SK-N-SH (cell line): ENCODE measurements at regions not wholly inside any gene's neighbourhood (a gene's known extent, or its start where the extent isn't known, plus 50 kb on each side); places are given as distances from the start of the nearest gene placed in this dataset.

Experiments used
- CTCF ChIA-PET: fragments of 300-600, 350-600 bp; formaldehyde crosslinking; extraction: SDS; loops from one replicate; lab custom pipeline; 2021; lab: Yijun Ruan, JAX
- POLR2A ChIA-PET: fragments of 350-600 bp; sonication (Branson Sonifier 250); formaldehyde crosslinking; extraction: SDS; loops from one replicate; lab custom pipeline; 2020; ENCODE audit warnings: antibody characterized with exemption, inconsistent platforms; lab: Yijun Ruan, JAX
- DNase-seq: peaks from one replicate; pipeline ENCODE4 v3.0.0; 2012
- H2AFZ ChIP-seq: fragments of 200-600 bp; sonication (generic); 2 replicates; pipeline ENCODE4 v1.8.1; 2016; ENCODE audit warnings: antibody characterized with exemption, mild to moderate bottlenecking, low read depth
- H3F3A ChIP-seq: fragments of 200-600 bp; sonication (generic); replicated peaks from 2 replicates; pipeline ENCODE3; 2016; ENCODE audit warnings: antibody characterized with exemption, mild to moderate bottlenecking; ENCODE audit not compliant: insufficient read depth
- H3K27ac ChIP-seq, 2 experiments: fragments of 200-500 bp in 1 of 2; fragments of 200-600 bp in 1 of 2; sonication (Bioruptor generic) in 1 of 2; sonication (generic), shearing (Covaris generic) in 1 of 2; 2 replicates each; pipeline versions ENCODE4 v1.5.1 to v1.6.1; 2014 to 2016; ENCODE audit warnings: low read depth in 2 of 2, inconsistent platforms in 1 of 2, low read length in 1 of 2, mild to moderate bottlenecking in 1 of 2, mixed read lengths in 1 of 2
- H3K27me3 ChIP-seq: fragments of 200-600 bp; sonication (generic), shearing (Covaris generic); 2 replicates; pipeline ENCODE4 v1.6.1; 2016; ENCODE audit warnings: mixed run types; ENCODE audit not compliant: insufficient read depth
- H3K36me3 ChIP-seq, 2 experiments: fragments of 200-500 bp in 1 of 2; fragments of 200-600 bp in 1 of 2; sonication (Bioruptor generic) in 1 of 2; sonication (generic) in 1 of 2; replicated peaks in 1 of 2; 2 replicates each; pipeline versions ENCODE3 to v1.5.1; 2014 to 2016; ENCODE audit warnings: low read length in 1 of 2, mild to moderate bottlenecking in 1 of 2; ENCODE audit not compliant: insufficient read depth in 2 of 2, control insufficient read depth in 1 of 2
- H3K4me1 ChIP-seq, 2 experiments: fragments of 200-500 bp in 1 of 2; fragments of 200-600 bp in 1 of 2; sonication (Bioruptor generic) in 1 of 2; sonication (generic), shearing (Covaris generic) in 1 of 2; 2 replicates each; pipeline versions ENCODE4 v1.5.1 to v1.6.1; 2014 to 2016; ENCODE audit warnings: low read depth in 1 of 2, low read length in 1 of 2, mixed run types in 1 of 2; ENCODE audit not compliant: insufficient read depth in 2 of 2, control insufficient read depth in 1 of 2
- H3K4me2 ChIP-seq: fragments of 200-600 bp; sonication (generic), shearing (Covaris generic); 2 replicates; pipeline ENCODE4 v1.6.1; 2017; ENCODE audit warnings: mixed run types
- H3K4me3 ChIP-seq, 2 experiments: fragments of 200-500 bp in 1 of 2; fragments of 200-600 bp in 1 of 2; sonication (Bioruptor generic) in 1 of 2; sonication (generic), shearing (Covaris generic) in 1 of 2; 2 replicates each; pipeline versions ENCODE4 v1.5.1 to v1.8.1; 2014 to 2016; ENCODE audit warnings: low read depth in 2 of 2, inconsistent platforms in 1 of 2, low read length in 1 of 2, mild to moderate bottlenecking in 1 of 2, mixed read lengths in 1 of 2, moderate library complexity in 1 of 2
- H3K79me2 ChIP-seq: fragments of 200-600 bp; sonication (generic); 2 replicates; pipeline ENCODE4 v1.8.1; 2017; ENCODE audit warnings: mild to moderate bottlenecking; ENCODE audit not compliant: insufficient read depth
- H3K9ac ChIP-seq: fragments of 200-600 bp; sonication (generic); 2 replicates; pipeline ENCODE4 v1.6.1; 2017; ENCODE audit warnings: mixed run types
- H3K9me2 ChIP-seq: fragments of 200-600 bp; sonication (generic); 2 replicates; pipeline ENCODE4 v1.6.1; 2017; ENCODE audit warnings: mixed run types
- H3K9me3 ChIP-seq: fragments of 200-600 bp; sonication (generic); 2 replicates; pipeline ENCODE4 v1.6.1; 2017; ENCODE audit warnings: mixed run types, mild to moderate bottlenecking, moderate library complexity
- H4K20me1 ChIP-seq: fragments of 200-600 bp; sonication (generic); 2 replicates; pipeline ENCODE4 v1.6.1; 2017; ENCODE audit warnings: mild to moderate bottlenecking, mixed run types; ENCODE audit not compliant: insufficient read depth
- CHD2 ChIP-seq: fragments of 150-350 bp; IDR thresholded peaks from 2 replicates; pipeline ENCODE4 v1.6.1; 2018; ENCODE audit warnings: low read length; ENCODE audit not compliant: partially characterized antibody
- FOXJ3 ChIP-seq: sonication (generic); formaldehyde crosslinking; IDR thresholded peaks from 2 replicates; pipeline ENCODE4 v1.5.1; 2020; ENCODE audit warnings: mild to moderate bottlenecking, missing genetic modification reagents
- GATA2 ChIP-seq: sonication (generic); formaldehyde crosslinking; IDR thresholded peaks from 2 replicates; pipeline ENCODE4 v1.5.0; 2020; ENCODE audit warnings: mild to moderate bottlenecking, missing genetic modification reagents
- IRF3 ChIP-seq: fragments of 150-350 bp; IDR thresholded peaks from 2 replicates; pipeline ENCODE4 v1.6.1; 2016; ENCODE audit warnings: mild to moderate bottlenecking, low read depth, low read length
- POLR2AphosphoS5 ChIP-seq: IDR thresholded peaks from 2 replicates; pipeline ENCODE4 v1.6.1; 2012; ENCODE audit warnings: low read depth, low read length
- RFX5 ChIP-seq: IDR thresholded peaks from 2 replicates; pipeline ENCODE4 v1.6.1; 2012; ENCODE audit warnings: mild to moderate bottlenecking, improper control_type of control experiment, low read length
- RXRA ChIP-seq: IDR thresholded peaks from 2 replicates; pipeline ENCODE4 v1.4.0; 2012; ENCODE audit warnings: low read depth, mild to moderate bottlenecking, borderline replicate concordance
- TAF1 ChIP-seq: IDR thresholded peaks from 2 replicates; pipeline ENCODE4 v1.6.1; 2012; ENCODE audit warnings: low read depth, mild to moderate bottlenecking, low read length, moderate library complexity, borderline replicate concordance
- WGBS: methylation state at CpG from one replicate; pipeline ENCODE4 v1.1.6; 2017; ENCODE audit warnings: low lambda C conversion rate; 5-methylcytosine and 5-hydroxymethylcytosine counted together
- TF ChIP-seq, protein P1 (sequence below): IDR thresholded peaks from 2 replicates; pipeline ENCODE4 v1.4.0; 2012; ENCODE audit warnings: low read depth, borderline replicate concordance

GRCh38 chr19:5396096-5396939 is 55.7 kb upstream of the PTPRS start (continued):
- TF ChIP-seq RFX5 (no peak), GATA2 (no peak), TAF1 (no peak), IRF3 (no peak), FOXJ3 (no peak), POLR2AphosphoS5 (no peak)
- TF ChIP-seq, protein P1, sequence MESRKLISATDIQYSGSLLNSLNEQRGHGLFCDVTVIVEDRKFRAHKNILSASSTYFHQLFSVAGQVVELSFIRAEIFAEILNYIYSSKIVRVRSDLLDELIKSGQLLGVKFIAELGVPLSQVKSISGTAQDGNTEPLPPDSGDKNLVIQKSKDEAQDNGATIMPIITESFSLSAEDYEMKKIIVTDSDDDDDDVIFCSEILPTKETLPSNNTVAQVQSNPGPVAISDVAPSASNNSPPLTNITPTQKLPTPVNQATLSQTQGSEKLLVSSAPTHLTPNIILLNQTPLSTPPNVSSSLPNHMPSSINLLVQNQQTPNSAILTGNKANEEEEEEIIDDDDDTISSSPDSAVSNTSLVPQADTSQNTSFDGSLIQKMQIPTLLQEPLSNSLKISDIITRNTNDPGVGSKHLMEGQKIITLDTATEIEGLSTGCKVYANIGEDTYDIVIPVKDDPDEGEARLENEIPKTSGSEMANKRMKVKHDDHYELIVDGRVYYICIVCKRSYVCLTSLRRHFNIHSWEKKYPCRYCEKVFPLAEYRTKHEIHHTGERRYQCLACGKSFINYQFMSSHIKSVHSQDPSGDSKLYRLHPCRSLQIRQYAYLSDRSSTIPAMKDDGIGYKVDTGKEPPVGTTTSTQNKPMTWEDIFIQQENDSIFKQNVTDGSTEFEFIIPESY: no peak

- H3K27me3 ChIP-seq: peaks cover 15% of the 10 kb centered on the region; the same call in 1 of the 2 replicates
- WGBS: 14% methylated on average over 2 of the region's 3 CpGs
- no peak overlapping the region for H3K4me2 ChIP-seq
- H3K4me1 ChIP-seq: peaks cover 0 to 5% of the 10 kb centered on the region in 2 experiments; a peak in 1 of 4 replicates
- no peaks in the 10 kb centered on the region for H3K36me3 ChIP-seq
- no peaks in the 10 kb centered on the region for H3K9me2 ChIP-seq
- TF ChIP-seq CHD2: no peak
- no peak for TF ChIP-seq RXRA
- no peaks in the 10 kb centered on the region for H3F3A ChIP-seq
- H3K9ac ChIP-seq: no peak overlapping the region
- no peak overlapping the region for H2AFZ ChIP-seq
- no peaks in the 10 kb centered on the region for H3K9me3 ChIP-seq
- ChIA-PET POLR2A (no interaction called here), CTCF (no interaction called here)
- H3K27ac ChIP-seq: no peak overlapping the region
- no peak for DNase-seq
- H3K79me2 ChIP-seq: no peaks in the 10 kb centered on the region
- no peaks in the 10 kb centered on the region for H4K20me1 ChIP-seq
- no peak overlapping the region for H3K4me3 ChIP-seq
These were observed 56.4 kb upstream of the PTPRS start for GRCh38 chr19:5396963-5397362.
